GM23338 (cell line): ENCODE measurements at regions not wholly inside any gene's neighbourhood (a gene's known extent, or its start where the extent isn't known, plus 50 kb on each side); places are given as distances from the start of the nearest gene placed in this dataset.

Source experiments
- ATAC-seq: fragments of 200-7000 bp; cut with Tn5 transposase; 3 replicates; pipeline ENCODE4 v1.9.1; 2020
- DNase-seq: peaks from one replicate; pipeline ENCODE4 v3.0.0-alpha.2; 2015; ENCODE audit warnings: low spot score
- H2AFZ ChIP-seq: fragments of 200-600 bp; sonication (generic); 2 replicates; pipeline ENCODE4 v1.8.0; 2016; ENCODE audit warnings: antibody characterized with exemption, mild to moderate bottlenecking, moderate library complexity
- H3F3A ChIP-seq: fragments of 200-600 bp; sonication (generic); replicated peaks from 2 replicates; pipeline ENCODE4 v1.8.0; 2017; ENCODE audit warnings: antibody characterized with exemption, mixed run types, low read depth
- H3K27ac ChIP-seq: fragments of 200-600 bp; sonication (generic); 2 replicates; pipeline ENCODE4 v1.6.1; 2016; ENCODE audit warnings: low read depth
- H3K27me3 ChIP-seq: fragments of 200-600 bp; sonication (generic); 2 replicates; pipeline ENCODE4 v1.8.0; 2016; ENCODE audit warnings: mild to moderate bottlenecking, mixed run types, moderate library complexity; ENCODE audit not compliant: insufficient read depth
- H3K36me3 ChIP-seq: fragments of 200-600 bp; sonication (generic); 2 replicates; pipeline ENCODE4 v1.8.0; 2016; ENCODE audit warnings: mild to moderate bottlenecking; ENCODE audit not compliant: insufficient read depth
- H3K4me1 ChIP-seq: fragments of 200-600 bp; sonication (generic); 2 replicates; pipeline ENCODE4 v1.8.0; 2016; ENCODE audit warnings: mild to moderate bottlenecking, moderate library complexity; ENCODE audit not compliant: insufficient read depth
- H3K4me2 ChIP-seq: fragments of 200-600 bp; sonication (generic); 2 replicates; pipeline ENCODE4 v1.7.1; 2017; ENCODE audit warnings: mixed run types
- H3K4me3 ChIP-seq: fragments of 200-600 bp; sonication (generic); 2 replicates; pipeline ENCODE4 v1.6.1; 2016; ENCODE audit warnings: mixed run types
- H3K79me2 ChIP-seq: fragments of 200-600 bp; sonication (generic); replicated peaks from 2 replicates; pipeline ENCODE4 v1.8.0; 2017; ENCODE audit warnings: mild to moderate bottlenecking; ENCODE audit not compliant: insufficient read depth
- H3K9me2 ChIP-seq: fragments of 200-600 bp; sonication (generic); 2 replicates; pipeline ENCODE4 v1.8.0; 2017; ENCODE audit not compliant: insufficient read depth
- H4K20me1 ChIP-seq: fragments of 200-600 bp; sonication (generic); replicated peaks from 2 replicates; pipeline ENCODE4 v1.8.0; 2017; ENCODE audit warnings: mild to moderate bottlenecking; ENCODE audit not compliant: insufficient read depth
- H3K27ac Mint-ChIP-seq: 2 replicates; pipeline ENCODE4 v1.8.0; 2020; ENCODE audit warnings: inconsistent platforms, mild to moderate bottlenecking, moderate library complexity, mixed read lengths
- H3K27me3 Mint-ChIP-seq: 3 replicates; pipeline ENCODE4 v1.8.0; 2022; ENCODE audit warnings: low read depth, mild to moderate bottlenecking, moderate library complexity, mixed read lengths, inconsistent platforms; ENCODE audit not compliant: insufficient read depth, poor library complexity
- H3K36me3 Mint-ChIP-seq: 3 replicates; pipeline ENCODE4 v1.8.0; 2021; ENCODE audit warnings: low read depth, mild to moderate bottlenecking, inconsistent platforms, moderate library complexity, mixed read lengths
- H3K4me1 Mint-ChIP-seq: 3 replicates; pipeline ENCODE4 v1.8.0; 2020; ENCODE audit warnings: mild to moderate bottlenecking, inconsistent platforms, mixed read lengths
- H3K4me3 Mint-ChIP-seq: 3 replicates; pipeline ENCODE4 v1.8.0; 2021; ENCODE audit warnings: moderate library complexity, mild to moderate bottlenecking, inconsistent platforms, mixed read lengths
- H3K9me3 Mint-ChIP-seq: 3 replicates; pipeline ENCODE4 v1.8.0; 2020; ENCODE audit warnings: moderate library complexity, mild to moderate bottlenecking, inconsistent platforms, mixed read lengths
- CREB1 ChIP-seq: fragments of 250-450 bp; sonication (Bioruptor Pico); IDR thresholded peaks from 2 replicates; pipeline ENCODE4 v1.5.0; 2020; ENCODE audit warnings: low read depth, mild to moderate bottlenecking, moderate library complexity
- CTCF ChIP-seq, 2 experiments: fragments of 200-600 bp in 1 of 2; sonication (generic) in 1 of 2; conservative IDR thresholded peaks; 2 replicates each; pipeline versions ENCODE4 v1.5.1 to v1.6.1; 2016 to 2017; ENCODE audit warnings: antibody characterized with exemption in 2 of 2, low read depth in 2 of 2, mild to moderate bottlenecking in 2 of 2, moderate library complexity in 1 of 2
- ETS1 ChIP-seq: IDR thresholded peaks from 2 replicates; pipeline ENCODE4 v1.6.1; 2016; ENCODE audit warnings: antibody characterized with exemption
- EZH2phosphoT487 ChIP-seq: fragments of 200-600 bp; sonication (generic); IDR thresholded peaks from one replicate; pipeline ENCODE4 v1.8.1; 2018; ENCODE audit warnings: antibody characterized with exemption; ENCODE audit not compliant: unreplicated experiment
- JUNB ChIP-seq: IDR thresholded peaks from one replicate; pipeline ENCODE4 v1.6.1; 2016; ENCODE audit warnings: antibody characterized with exemption; ENCODE audit not compliant: unreplicated experiment
- NANOG ChIP-seq: IDR thresholded peaks from 2 replicates; pipeline ENCODE4 v1.6.1; 2016; ENCODE audit warnings: antibody characterized with exemption, borderline replicate concordance
- POLR2AphosphoS5 ChIP-seq: IDR thresholded peaks from 2 replicates; pipeline ENCODE4 v1.6.1; 2016; ENCODE audit warnings: antibody characterized with exemption, low read depth
- STAT1 ChIP-seq: IDR thresholded peaks from one replicate; pipeline ENCODE4 v1.6.1; 2016; ENCODE audit warnings: antibody characterized with exemption; ENCODE audit not compliant: unreplicated experiment
- TF ChIP-seq, protein P1 (sequence below): IDR thresholded peaks from one replicate; pipeline ENCODE4 v1.6.1; 2018; ENCODE audit warnings: antibody characterized with exemption; ENCODE audit not compliant: unreplicated experiment
- TF ChIP-seq, protein P2 (sequence below): fragments of 250-450 bp; sonication (Bioruptor Pico); IDR thresholded peaks from 2 replicates; pipeline ENCODE4 v1.5.0; 2020; ENCODE audit warnings: mild to moderate bottlenecking, moderate library complexity

DNA sequence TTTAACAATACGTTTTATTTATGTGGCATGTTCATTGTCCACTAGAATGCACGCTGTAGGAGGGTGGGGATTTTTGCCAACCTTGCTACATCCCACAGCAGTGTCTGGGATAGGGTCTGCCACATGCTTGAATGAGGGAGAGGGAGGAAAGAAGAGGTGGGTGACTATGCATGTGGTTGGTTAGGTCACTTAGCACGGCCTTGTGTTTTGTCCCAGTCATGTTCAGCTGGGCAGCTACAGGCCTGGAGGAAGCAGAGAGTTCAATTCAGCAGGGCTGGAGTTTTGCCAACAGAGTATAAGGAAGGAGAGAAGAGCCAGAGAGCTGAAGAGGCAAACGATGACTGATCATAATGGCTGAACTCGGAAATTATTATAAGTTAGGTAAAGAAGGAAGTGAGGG lies 268.4 kb upstream of the NSMCE3 start (continued):
- TF ChIP-seq, protein P1, sequence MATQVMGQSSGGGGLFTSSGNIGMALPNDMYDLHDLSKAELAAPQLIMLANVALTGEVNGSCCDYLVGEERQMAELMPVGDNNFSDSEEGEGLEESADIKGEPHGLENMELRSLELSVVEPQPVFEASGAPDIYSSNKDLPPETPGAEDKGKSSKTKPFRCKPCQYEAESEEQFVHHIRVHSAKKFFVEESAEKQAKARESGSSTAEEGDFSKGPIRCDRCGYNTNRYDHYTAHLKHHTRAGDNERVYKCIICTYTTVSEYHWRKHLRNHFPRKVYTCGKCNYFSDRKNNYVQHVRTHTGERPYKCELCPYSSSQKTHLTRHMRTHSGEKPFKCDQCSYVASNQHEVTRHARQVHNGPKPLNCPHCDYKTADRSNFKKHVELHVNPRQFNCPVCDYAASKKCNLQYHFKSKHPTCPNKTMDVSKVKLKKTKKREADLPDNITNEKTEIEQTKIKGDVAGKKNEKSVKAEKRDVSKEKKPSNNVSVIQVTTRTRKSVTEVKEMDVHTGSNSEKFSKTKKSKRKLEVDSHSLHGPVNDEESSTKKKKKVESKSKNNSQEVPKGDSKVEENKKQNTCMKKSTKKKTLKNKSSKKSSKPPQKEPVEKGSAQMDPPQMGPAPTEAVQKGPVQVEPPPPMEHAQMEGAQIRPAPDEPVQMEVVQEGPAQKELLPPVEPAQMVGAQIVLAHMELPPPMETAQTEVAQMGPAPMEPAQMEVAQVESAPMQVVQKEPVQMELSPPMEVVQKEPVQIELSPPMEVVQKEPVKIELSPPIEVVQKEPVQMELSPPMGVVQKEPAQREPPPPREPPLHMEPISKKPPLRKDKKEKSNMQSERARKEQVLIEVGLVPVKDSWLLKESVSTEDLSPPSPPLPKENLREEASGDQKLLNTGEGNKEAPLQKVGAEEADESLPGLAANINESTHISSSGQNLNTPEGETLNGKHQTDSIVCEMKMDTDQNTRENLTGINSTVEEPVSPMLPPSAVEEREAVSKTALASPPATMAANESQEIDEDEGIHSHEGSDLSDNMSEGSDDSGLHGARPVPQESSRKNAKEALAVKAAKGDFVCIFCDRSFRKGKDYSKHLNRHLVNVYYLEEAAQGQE = no peak
- TF ChIP-seq EZH2phosphoT487 (no peak), NANOG (no peak), ETS1 (no peak), JUNB (no peak), POLR2AphosphoS5 (no peak)

- no peak overlapping the region for H3K27ac Mint-ChIP-seq
- TF ChIP-seq CREB1 (CRISPR knock-in tag) = no peak
- no peak for TF ChIP-seq CTCF (conservative IDR thresholded peaks at IDR 0.05; ENCODE audit: low read depth in 2 of 2)
- TF ChIP-seq, protein P2, sequence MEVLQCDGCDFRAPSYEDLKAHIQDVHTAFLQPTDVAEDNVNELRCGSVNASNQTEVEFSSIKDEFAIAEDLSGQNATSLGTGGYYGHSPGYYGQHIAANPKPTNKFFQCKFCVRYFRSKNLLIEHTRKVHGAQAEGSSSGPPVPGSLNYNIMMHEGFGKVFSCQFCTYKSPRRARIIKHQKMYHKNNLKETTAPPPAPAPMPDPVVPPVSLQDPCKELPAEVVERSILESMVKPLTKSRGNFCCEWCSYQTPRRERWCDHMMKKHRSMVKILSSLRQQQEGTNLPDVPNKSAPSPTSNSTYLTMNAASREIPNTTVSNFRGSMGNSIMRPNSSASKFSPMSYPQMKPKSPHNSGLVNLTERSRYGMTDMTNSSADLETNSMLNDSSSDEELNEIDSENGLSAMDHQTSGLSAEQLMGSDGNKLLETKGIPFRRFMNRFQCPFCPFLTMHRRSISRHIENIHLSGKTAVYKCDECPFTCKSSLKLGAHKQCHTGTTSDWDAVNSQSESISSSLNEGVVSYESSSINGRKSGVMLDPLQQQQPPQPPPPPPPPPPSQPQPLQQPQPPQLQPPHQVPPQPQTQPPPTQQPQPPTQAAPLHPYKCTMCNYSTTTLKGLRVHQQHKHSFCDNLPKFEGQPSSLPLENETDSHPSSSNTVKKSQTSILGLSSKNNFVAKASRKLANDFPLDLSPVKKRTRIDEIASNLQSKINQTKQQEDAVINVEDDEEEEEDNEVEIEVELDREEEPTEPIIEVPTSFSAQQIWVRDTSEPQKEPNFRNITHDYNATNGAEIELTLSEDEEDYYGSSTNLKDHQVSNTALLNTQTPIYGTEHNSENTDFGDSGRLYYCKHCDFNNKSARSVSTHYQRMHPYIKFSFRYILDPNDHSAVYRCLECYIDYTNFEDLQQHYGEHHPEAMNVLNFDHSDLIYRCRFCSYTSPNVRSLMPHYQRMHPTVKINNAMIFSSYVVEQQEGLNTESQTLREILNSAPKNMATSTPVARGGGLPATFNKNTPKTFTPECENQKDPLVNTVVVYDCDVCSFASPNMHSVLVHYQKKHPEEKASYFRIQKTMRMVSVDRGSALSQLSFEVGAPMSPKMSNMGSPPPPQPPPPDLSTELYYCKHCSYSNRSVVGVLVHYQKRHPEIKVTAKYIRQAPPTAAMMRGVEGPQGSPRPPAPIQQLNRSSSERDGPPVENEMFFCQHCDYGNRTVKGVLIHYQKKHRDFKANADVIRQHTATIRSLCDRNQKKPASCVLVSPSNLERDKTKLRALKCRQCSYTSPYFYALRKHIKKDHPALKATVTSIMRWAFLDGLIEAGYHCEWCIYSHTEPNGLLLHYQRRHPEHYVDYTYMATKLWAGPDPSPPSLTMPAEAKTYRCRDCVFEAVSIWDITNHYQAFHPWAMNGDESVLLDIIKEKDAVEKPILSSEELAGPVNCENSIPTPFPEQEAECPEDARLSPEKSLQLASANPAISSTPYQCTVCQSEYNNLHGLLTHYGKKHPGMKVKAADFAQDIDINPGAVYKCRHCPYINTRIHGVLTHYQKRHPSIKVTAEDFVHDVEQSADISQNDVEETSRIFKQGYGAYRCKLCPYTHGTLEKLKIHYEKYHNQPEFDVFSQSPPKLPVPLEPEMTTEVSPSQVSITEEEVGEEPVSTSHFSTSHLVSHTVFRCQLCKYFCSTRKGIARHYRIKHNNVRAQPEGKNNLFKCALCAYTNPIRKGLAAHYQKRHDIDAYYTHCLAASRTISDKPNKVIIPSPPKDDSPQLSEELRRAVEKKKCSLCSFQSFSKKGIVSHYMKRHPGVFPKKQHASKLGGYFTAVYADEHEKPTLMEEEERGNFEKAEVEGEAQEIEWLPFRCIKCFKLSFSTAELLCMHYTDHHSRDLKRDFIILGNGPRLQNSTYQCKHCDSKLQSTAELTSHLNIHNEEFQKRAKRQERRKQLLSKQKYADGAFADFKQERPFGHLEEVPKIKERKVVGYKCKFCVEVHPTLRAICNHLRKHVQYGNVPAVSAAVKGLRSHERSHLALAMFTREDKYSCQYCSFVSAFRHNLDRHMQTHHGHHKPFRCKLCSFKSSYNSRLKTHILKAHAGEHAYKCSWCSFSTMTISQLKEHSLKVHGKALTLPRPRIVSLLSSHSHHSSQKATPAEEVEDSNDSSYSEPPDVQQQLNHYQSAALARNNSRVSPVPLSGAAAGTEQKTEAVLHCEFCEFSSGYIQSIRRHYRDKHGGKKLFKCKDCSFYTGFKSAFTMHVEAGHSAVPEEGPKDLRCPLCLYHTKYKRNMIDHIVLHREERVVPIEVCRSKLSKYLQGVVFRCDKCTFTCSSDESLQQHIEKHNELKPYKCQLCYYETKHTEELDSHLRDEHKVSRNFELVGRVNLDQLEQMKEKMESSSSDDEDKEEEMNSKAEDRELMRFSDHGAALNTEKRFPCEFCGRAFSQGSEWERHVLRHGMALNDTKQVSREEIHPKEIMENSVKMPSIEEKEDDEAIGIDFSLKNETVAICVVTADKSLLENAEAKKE (CRISPR knock-in tag) = no peak
- TF ChIP-seq STAT1 = no peak
Observed at GRCh38 chr15:29535952-29536351, 266.3 kb upstream of the NSMCE3 start.

More at GRCh38 chr15:29535952-29536351, 266.3 kb upstream of the NSMCE3 start:
- Histone ChIP-seq H3K9me2 (peaks cover 3% of the 10 kb centered on the region; the same call in 1 of the 2 replicates), H3K79me2 (no peaks in the 10 kb centered on the region; the same call in 1 of the 2 replicates), H3K4me2 (no peak overlapping the region), H3K27me3 (no peaks in the 10 kb centered on the region), H3K27ac (no peak overlapping the region), H3F3A (no peaks in the 10 kb centered on the region), H3K4me3 (no peak overlapping the region), H2AFZ (no peak overlapping the region), H3K4me1 (peaks cover 26% of the 10 kb centered on the region), H3K36me3 (no peaks in the 10 kb centered on the region), H4K20me1 (no peaks in the 10 kb centered on the region)
- no peaks in the 10 kb centered on the region for H3K9me3 Mint-ChIP-seq
- H3K4me1 Mint-ChIP-seq = peaks cover 42% of the 10 kb centered on the region
- H3K4me3 Mint-ChIP-seq = no peak overlapping the region
- H3K27me3 Mint-ChIP-seq = peaks cover 6% of the 10 kb centered on the region
- no peaks in the 10 kb centered on the region for H3K36me3 Mint-ChIP-seq
- ATAC-seq = no peak
- no peak for DNase-seq
